ENCODE measurements at regions not wholly inside any gene's neighbourhood (a gene's known extent, or its start where the extent isn't known, plus 50 kb on each side); places are given as distances from the start of the nearest gene placed in this dataset.

GRCh38 chr11:87659807-87660206 lies 515.4 kb downstream of the RAB38 start:
- no peaks in the 10 kb centered on the region for H3K27me3 Mint-ChIP-seq (ENCODE audit: insufficient read depth, unreplicated experiment)
- H3K4me3 Mint-ChIP-seq (ENCODE audit: unreplicated experiment): no peak overlapping the region
- no TSS peak for BruUV-seq (replicated peaks)
- TF ChIP-seq CTCF (IDR thresholded peaks at IDR 0.05; ENCODE audit: unreplicated experiment): no peak
- intact Hi-C loops (cut with micrococcal nuclease): no loop called here
- H3K36me3 Mint-ChIP-seq (ENCODE audit: insufficient read depth, unreplicated experiment): no peaks in the 10 kb centered on the region
- H3K9me3 Mint-ChIP-seq (ENCODE audit: unreplicated experiment): no peaks in the 10 kb centered on the region
- POLR2A ChIA-PET: no interaction called here
- H3K4me1 Mint-ChIP-seq (ENCODE audit: insufficient read depth, unreplicated experiment): no peaks in the 10 kb centered on the region
- CTCF ChIA-PET: no interaction called here
- DNase-seq (ENCODE audit: unreplicated experiment): no peak
- H3K27ac Mint-ChIP-seq (ENCODE audit: low read depth, unreplicated experiment): no peak overlapping the region

DNA sequence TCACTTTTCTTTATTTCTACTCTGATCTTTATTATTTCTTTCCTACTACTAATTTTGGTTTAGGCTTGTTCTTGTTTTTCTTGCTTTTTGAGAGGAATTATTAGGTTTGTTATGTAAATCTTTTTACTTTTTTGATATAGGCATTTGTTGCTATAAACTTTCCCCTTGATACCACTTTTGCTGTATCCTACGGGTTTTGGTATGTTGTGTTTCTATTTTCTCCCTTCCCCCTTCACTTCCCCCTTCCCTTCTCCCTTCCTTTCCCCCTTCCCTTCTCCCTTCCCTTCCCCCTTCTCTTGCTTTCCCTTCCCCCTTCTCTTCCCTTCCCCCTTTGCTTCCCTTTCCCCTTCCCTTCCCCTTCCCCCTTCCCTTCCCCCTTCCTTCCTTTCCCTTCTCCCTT lies 529.6 kb downstream of the RAB38 start:
- Mint-ChIP-seq H3K4me3 (ENCODE audit: unreplicated experiment) (no peak overlapping the region), H3K36me3 (ENCODE audit: insufficient read depth, unreplicated experiment) (no peaks in the 10 kb centered on the region), H3K27me3 (ENCODE audit: insufficient read depth, unreplicated experiment) (no peaks in the 10 kb centered on the region), H3K27ac (ENCODE audit: low read depth, unreplicated experiment) (no peak overlapping the region), H3K4me1 (ENCODE audit: insufficient read depth, unreplicated experiment) (no peaks in the 10 kb centered on the region), H3K9me3 (ENCODE audit: unreplicated experiment) (no peaks in the 10 kb centered on the region)
- CTCF ChIA-PET: no interaction called here
- BruUV-seq (replicated peaks): no TSS peak
- no peak for TF ChIP-seq CTCF (IDR thresholded peaks at IDR 0.05; ENCODE audit: unreplicated experiment)
- intact Hi-C loops (cut with micrococcal nuclease): no loop called here
- DNase-seq (ENCODE audit: unreplicated experiment): no peak
- POLR2A ChIA-PET: no interaction called here

DNA sequence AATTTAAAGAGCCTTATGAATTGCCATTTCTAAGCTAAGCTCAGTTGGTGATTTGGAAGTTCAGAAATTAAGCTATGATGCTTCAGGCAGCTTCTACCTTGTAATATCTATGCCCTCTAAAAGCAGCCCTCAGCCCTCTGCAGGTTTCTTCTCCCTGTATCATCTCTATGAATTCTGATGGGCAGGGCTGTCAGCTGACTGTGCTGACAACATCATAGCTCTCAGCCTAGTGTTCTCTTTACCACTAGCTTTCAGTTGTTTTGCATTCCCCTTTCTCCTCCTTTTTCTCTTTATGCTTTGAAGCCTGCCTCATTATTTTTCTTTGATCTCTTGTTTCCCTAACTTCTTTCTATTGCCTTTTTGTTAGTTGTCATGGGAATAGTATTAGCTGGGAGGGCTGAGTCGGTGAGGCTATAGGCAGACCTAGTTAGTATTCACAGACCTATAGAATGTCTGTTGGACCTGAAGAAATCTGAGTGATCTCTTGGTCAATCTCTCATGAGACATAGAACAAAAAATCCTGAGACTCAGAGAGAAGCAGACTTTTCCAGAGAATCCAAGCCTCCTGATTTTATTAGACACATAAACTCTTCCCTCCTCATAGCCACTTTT lies 535.4 kb downstream of the RAB38 start:
- no peak for DNase-seq (ENCODE audit: unreplicated experiment)
- ChIA-PET CTCF (interaction anchor here (0.7 kb wide), 2 partner anchors 32 to 175 kb away, joined by 3 read pairs; no protein-coding TSS in a partner anchor), POLR2A (interaction anchor here (0.6 to 0.9 kb wide), 2 partner anchors 14 to 124 kb away, joined by 3 to 4 read pairs; no protein-coding TSS in a partner anchor)
- Mint-ChIP-seq H3K4me1 (ENCODE audit: insufficient read depth, unreplicated experiment) (peaks cover 6% of the 10 kb centered on the region), H3K9me3 (ENCODE audit: unreplicated experiment) (no peaks in the 10 kb centered on the region), H3K27me3 (ENCODE audit: insufficient read depth, unreplicated experiment) (no peaks in the 10 kb centered on the region), H3K36me3 (ENCODE audit: insufficient read depth, unreplicated experiment) (no peaks in the 10 kb centered on the region), H3K27ac (ENCODE audit: low read depth, unreplicated experiment) (no peak overlapping the region), H3K4me3 (ENCODE audit: unreplicated experiment) (no peak overlapping the region)
- no peak for TF ChIP-seq CTCF (IDR thresholded peaks at IDR 0.05; ENCODE audit: unreplicated experiment)
- intact Hi-C loops (cut with micrococcal nuclease): no loop called here
- BruUV-seq (replicated peaks): no TSS peak

DNA sequence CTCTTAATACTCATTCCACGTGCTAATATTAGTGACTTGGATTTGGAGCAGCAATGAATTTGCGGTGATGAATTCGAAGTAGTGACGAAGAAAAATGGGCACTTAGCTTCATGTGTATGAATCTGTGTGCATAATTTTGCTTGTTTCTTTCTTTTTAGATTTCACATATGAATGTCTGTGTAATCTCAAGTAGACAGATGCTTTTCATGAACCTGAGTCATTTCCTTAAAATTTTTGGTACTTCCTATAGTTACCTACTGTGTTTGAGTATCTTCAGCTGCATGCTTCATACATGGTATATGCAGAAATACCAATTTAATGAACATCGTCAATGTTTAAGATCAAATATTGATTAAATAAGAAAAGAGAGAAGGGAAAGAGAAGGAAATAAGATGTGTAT lies 540.2 kb downstream of the RAB38 start:
- Mint-ChIP-seq H3K27me3 (ENCODE audit: insufficient read depth, unreplicated experiment) (peaks cover 13% of the 10 kb centered on the region), H3K9me3 (ENCODE audit: unreplicated experiment) (no peaks in the 10 kb centered on the region), H3K27ac (ENCODE audit: low read depth, unreplicated experiment) (no peak overlapping the region), H3K4me1 (ENCODE audit: insufficient read depth, unreplicated experiment) (peaks cover 4% of the 10 kb centered on the region), H3K4me3 (ENCODE audit: unreplicated experiment) (no peak overlapping the region), H3K36me3 (ENCODE audit: insufficient read depth, unreplicated experiment) (no peaks in the 10 kb centered on the region)
- no peak for TF ChIP-seq CTCF (IDR thresholded peaks at IDR 0.05; ENCODE audit: unreplicated experiment)
- intact Hi-C loops (cut with micrococcal nuclease): no loop called here
- BruUV-seq (replicated peaks): no TSS peak
- no peak for DNase-seq (ENCODE audit: unreplicated experiment)
- CTCF ChIA-PET: no interaction called here
- POLR2A ChIA-PET: no interaction called here

Measured in MCF 10A (cell line).